GOT3 (cell line): ENCODE measurements at regions not wholly inside any gene's neighbourhood (a gene's known extent, or its start where the extent isn't known, plus 50 kb on each side); places are given as distances from the start of the nearest gene placed in this dataset.
"Not testable (repeated sequence)": the region's sequence is repeated elsewhere in the genome, so short reads cannot be mapped to it uniquely, and the experiment has no call there.

ENCODE experiments used
- DNase-seq: peaks from one replicate; lab custom pipeline; 2025; ENCODE audit warnings: mixed read lengths; lab: John Stamatoyannopoulos, UW

GRCh38 chr14:53286301-53286700, 133.2 kb upstream of the DDHD1 start:
- no peak for DNase-seq

GRCh38 chr14:53285821-53286220, 132.7 kb upstream of the DDHD1 start:
- no peak for DNase-seq

DNA sequence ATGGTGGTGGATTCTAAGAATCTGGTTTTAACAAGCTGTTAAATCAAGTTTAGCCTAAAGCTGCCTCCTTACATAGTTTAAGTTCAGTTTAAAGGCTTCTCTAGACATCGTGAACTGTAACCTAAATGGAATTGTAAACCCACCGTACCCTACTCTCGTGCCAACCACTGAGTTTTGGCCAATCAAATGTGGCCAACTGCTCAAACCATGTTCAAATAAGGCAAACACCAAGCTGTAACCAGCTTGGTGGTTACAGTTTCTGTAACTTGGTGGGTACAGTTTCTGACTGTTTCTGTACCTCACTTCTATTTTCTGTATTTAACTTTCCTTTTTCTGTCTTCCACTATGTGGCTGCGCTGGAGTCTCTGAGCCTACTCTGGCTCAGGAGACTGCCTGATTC, 131.9 kb upstream of the DDHD1 start:
- DNase-seq: no peak

DNA sequence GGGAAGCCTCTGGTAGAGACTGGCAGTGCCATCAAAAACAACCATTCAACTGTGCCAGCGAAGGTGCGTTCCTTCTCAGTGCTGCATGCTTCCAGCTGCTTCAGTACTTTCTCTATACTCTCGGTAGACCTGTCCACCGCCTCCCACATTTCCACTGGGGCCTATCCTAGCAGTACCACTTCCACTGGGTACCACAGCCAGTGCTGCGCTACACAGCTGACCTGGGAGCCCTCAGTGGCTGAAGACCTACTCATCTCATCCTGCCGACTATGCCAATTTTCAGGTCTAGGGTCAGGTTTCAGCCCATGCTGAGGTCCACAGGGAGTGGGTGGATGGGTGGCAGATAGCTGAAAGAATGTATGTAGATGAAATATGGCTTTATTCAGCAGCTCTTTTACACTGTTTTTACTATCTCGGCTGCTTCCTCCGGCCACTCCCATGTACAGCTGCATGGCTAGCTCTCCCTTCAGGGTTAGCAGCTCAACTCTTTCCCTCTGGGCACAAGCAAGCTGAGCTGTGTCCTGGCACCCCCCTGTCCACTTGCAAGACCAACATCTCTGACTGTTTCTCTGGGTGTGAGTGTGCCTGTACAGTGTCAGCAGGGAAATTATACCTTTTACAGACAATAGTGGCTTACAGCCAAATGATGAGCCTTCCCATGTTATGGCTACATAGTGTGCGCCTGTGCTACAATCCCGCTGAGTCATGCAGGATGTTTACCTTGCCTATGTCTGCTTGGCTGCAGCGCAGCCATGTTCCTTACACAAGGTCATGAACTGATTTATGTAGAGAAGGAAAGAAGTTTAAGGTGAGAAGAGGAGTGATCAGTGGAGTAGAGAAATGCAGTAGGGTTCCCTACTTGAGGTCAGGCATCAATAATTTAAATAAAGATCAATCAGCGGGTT, 125.7 kb upstream of the DDHD1 start:
- no peak for DNase-seq

- DNase-seq: no peak
Measured at GRCh38 chr14:53273671-53274072, 120.5 kb upstream of the DDHD1 start.

- no peak for DNase-seq
Measured at GRCh38 chr14:53265025-53265424, 111.9 kb upstream of the DDHD1 start.

- DNase-seq: no peak
Measured at GRCh38 chr14:53260928-53261327, 107.8 kb upstream of the DDHD1 start.

DNA sequence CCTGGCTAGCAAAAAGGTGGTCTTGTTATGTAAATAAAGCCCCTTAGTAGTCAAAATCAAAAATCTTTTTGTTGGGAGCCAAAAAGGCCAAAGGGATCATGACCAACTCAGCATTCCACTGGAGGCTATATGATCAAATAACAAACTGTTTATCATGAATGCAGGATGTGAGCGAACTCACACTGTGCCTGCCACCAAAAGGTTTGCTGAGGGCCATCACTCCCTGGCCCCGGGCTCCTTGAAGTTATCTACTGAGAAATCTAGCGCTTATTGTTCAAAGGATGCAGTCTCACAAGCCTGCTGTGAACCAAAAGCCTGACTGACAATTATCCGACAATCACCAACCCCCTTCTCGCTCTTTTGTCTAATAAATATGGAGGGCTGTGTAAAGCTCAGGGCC, 107.2 kb upstream of the DDHD1 start:
- DNase-seq: no peak

GRCh38 chr14:53252141-53252540, 99.0 kb upstream of the DDHD1 start:
- no peak for DNase-seq

DNA sequence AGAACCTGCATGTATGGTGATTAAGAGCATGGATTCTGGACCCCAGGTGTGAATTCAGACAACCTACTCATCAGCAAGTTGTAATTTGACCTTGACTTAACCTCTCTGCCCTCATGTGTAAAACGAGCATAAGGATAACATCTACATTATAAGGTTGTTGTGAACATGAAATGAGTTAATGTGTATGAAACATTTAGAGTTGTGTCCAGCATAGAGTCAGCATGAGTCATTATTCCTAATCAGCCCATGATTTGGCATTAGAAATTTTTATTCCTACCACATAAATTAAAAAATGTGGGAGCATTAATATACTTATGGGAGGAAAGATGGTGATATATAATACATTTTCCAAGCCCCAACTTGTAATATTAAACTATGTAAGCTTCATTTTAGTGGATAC, 95.9 kb upstream of the DDHD1 start:
- no peak for DNase-seq

- no peak for DNase-seq
Measured at GRCh38 chr14:53247596-53248370, 94.7 kb upstream of the DDHD1 start.

GRCh38 chr14:53242898-53243297, 89.8 kb upstream of the DDHD1 start:
- not testable (repeated sequence) for DNase-seq

GRCh38 chr14:53237488-53237887, 84.4 kb upstream of the DDHD1 start:
- DNase-seq: no peak

DNA sequence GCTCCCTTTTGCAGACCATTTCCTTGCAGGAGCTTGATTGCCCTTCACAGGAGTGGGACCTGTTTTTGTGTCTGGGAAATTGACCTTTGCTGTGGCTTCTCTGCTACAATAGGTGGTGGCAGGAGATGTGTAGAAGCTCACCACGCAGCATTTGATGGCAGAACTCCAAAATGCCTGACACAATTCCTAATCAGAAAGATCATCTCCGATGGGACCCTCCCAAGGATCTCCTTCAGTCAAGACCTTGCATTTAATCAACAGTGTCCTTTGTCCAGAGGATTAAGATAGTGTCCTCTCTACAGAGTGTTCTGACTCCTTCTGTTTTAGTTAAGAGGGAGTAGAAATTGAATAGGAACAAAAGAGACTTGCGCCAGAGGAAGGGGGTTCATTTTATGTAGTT, 83.6 kb upstream of the DDHD1 start:
- DNase-seq: no peak

DNA sequence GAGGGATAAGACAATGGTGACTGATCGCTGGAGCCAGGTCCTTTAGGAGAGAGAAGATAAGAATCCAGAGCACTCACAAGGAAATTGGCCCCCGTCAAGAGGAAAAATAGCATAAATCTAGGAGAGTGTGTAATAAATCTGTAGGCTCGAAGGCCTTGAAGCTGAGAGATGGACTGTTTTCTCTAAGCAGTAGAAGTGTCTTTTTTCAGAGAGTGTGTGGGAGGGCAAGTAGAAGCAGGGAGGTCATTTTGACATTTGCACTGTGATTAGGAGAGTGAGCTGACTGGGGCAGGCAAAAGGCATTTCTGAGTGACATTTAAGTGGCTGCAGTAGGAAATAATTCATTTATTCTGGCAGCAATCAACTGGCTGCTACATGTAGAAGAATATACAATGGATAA, 78.0 kb upstream of the DDHD1 start:
- DNase-seq: no peak

- no peak for DNase-seq
Measured at GRCh38 chr14:53228966-53229365, 75.8 kb upstream of the DDHD1 start.

DNA sequence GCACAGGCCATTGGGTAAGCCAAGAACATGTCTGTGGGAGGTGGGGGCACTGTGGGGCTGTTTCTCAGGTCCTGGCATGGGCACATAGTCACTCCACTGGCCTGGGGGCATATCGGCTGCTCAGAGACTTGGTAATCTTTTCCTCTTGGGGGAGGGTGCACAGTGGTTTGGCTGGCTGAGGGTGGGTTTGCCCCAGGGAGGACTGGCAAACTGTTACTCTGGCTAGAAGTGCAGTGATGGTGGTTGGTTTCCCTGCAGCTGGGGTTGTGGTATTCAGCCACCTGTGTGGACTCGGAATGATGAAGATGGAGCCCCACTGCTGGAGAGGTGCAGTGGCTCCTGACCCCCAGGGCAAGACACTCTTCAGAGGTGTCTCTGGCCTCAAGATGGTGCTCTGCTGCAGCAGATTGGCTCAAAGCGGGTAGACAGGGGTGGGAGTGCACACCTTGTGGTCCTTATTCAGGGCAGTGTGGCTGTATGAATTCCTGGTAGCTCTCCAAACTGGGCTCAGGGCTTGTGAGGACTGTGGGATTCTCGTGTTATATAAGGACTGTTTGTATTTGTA, 74.1 kb upstream of the DDHD1 start:
- no peak for DNase-seq

- no peak for DNase-seq
Measured at GRCh38 chr14:53226553-53226952, 73.4 kb upstream of the DDHD1 start.

- DNase-seq: no peak
Measured at GRCh38 chr14:53220914-53221313, 67.8 kb upstream of the DDHD1 start.

- no peak for DNase-seq
Measured at GRCh38 chr14:53218161-53218560, 65.0 kb upstream of the DDHD1 start.

DNA sequence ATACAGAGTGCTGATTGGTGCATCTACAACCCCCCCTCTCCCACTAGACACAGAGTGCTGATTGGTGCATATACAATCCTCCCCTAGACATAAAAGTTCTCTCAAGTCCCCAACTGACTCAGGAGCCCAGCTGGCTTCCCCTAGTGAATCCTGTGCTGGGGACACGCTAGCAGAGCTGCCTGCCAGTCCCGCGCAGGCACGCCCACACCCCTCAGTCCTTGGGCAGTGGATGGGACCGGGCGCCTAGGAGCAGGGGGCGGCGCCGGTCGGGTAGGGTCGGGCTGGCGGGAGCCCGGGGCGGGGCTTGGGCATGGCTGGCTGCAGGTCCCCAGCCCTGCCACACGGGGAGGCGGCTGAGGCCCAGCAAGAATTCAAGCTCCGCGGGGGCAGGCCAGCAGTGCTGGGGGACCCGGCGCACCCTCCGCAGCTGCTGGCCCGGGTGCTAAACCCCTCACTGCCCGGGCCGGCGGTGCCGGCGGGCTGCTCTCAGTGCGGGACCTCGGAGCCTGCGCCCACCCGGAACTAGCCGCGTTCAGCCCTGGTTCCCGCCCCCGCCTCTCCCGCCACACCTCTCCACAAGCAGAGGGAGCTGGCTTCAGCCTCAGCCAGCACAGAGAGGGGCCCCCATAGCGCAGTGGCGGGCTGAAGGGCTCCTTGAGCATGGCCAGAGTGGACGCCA, 64.3 kb upstream of the DDHD1 start:
- peak; percentile 7 for DNase-seq

DNA sequence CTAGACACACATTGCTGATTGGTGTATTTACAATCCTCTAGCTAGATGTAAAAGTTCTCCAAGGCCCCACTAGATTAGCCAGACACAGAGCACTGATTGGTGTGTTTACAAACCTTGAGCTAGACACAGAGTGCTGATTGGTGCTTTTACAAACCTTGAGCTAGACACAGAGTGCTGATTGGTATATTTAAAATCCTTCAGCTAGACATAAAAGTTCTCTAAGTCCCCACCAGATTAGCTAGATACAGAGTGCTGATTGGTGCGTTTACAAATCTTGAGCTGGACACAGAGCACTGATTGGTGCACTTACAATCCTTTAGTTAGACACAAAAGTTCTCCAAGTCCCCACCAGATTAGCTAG, 63.8 kb upstream of the DDHD1 start:
- DNase-seq: not testable (repeated sequence)
